ENCODE measurements at regions not wholly inside any gene's neighbourhood (a gene's known extent, or its start where the extent isn't known, plus 50 kb on each side); places are given as distances from the start of the nearest gene placed in this dataset.

- TF ChIP-seq ERG (CRISPR knock-in tag; IDR thresholded peaks at IDR 0.05) (no peak), ZNF281 (CRISPR knock-in tag; IDR thresholded peaks at IDR 0.05) (no peak)
These were observed 258.9 kb downstream of the VRK1 start (continued) for GRCh38 chr14:97056086-97056485.

GRCh38 chr14:97057238-97058073 is 260.3 kb downstream of the VRK1 start:
- ChIA-PET CTCF (no interaction called here), POLR2A (no interaction called here)
- Mint-ChIP-seq H3K27ac (no peak overlapping the region), H3K27me3 (ENCODE audit: low read depth) (no peaks in the 10 kb centered on the region; the same call in 1 of the 2 replicates), H3K4me1 (peaks cover 14% of the 10 kb centered on the region), H3K36me3 (no peaks in the 10 kb centered on the region), H3K4me3 (no peak overlapping the region), H3K9me3 (peaks cover 8% of the 10 kb centered on the region)
- DNase-seq (ENCODE audit: low spot score) (no peak), ATAC-seq (no peak)
- TF ChIP-seq NR2C2 (CRISPR knock-in tag; IDR thresholded peaks at IDR 0.05), result no peak
- TF ChIP-seq NR3C1 (CRISPR knock-in tag; conservative IDR thresholded peaks at IDR 0.05; ENCODE audit: low read depth), result no peak
- no peak for TF ChIP-seq PRRX2 (CRISPR knock-in tag; IDR thresholded peaks at IDR 0.05)
- TF ChIP-seq RORB (CRISPR knock-in tag; IDR thresholded peaks at IDR 0.05), result no peak
- TF ChIP-seq FOXP1 (CRISPR knock-in tag; IDR thresholded peaks at IDR 0.05; ENCODE audit: borderline replicate concordance), result no peak
- no peak for TF ChIP-seq GABPB1 (CRISPR knock-in tag; IDR thresholded peaks at IDR 0.05)
- TF ChIP-seq JAZF1 (CRISPR knock-in tag; IDR thresholded peaks at IDR 0.05), result no peak
- TF ChIP-seq SMAD4 (CRISPR knock-in tag; IDR thresholded peaks at IDR 0.05), result no peak
- TF ChIP-seq ATF3 (CRISPR knock-in tag; conservative IDR thresholded peaks at IDR 0.05), result no peak
- no peak for TF ChIP-seq ZNF671 (CRISPR knock-in tag; IDR thresholded peaks at IDR 0.05)
- TF ChIP-seq ATF2 (CRISPR knock-in tag; IDR thresholded peaks at IDR 0.05; ENCODE audit: borderline replicate concordance, low read depth), result no peak
- no peak for TF ChIP-seq AR (CRISPR knock-in tag; IDR thresholded peaks at IDR 0.05)
- no peak for TF ChIP-seq USF2 (CRISPR knock-in tag; IDR thresholded peaks at IDR 0.05)
- no peak for TF ChIP-seq ZNF263 (CRISPR knock-in tag; IDR thresholded peaks at IDR 0.05; ENCODE audit: low read depth)

All from WTC11 (cell line).